ENCODE measurements at regions not wholly inside any gene's neighbourhood (a gene's known extent, or its start where the extent isn't known, plus 50 kb on each side); places are given as distances from the start of the nearest gene placed in this dataset.
"Not testable (repeated sequence)": the region's sequence is repeated elsewhere in the genome, so short reads cannot be mapped to it uniquely, and the experiment has no call there.

GRCh38 chr2:194545978-194546377 is 1111.0 kb upstream of the SLC39A10 start:
- TF ChIP-seq POLR2A (IDR thresholded peaks at IDR 0.05) (no peak), EP300 (IDR thresholded peaks at IDR 0.05) (no peak), POLR2AphosphoS5 (IDR thresholded peaks at IDR 0.05) (no peak), CTCF (IDR thresholded peaks at IDR 0.05) (no peak)
- intact Hi-C loops (cut with DNase I) = no loop called here
- Histone ChIP-seq H3K4me1 (no peaks in the 10 kb centered on the region), H3K36me3 (no peaks in the 10 kb centered on the region), H3K9me3 (no peaks in the 10 kb centered on the region), H3K27me3 (no peaks in the 10 kb centered on the region), H3K27ac (no peak overlapping the region), H3K4me3 (no peak overlapping the region)
- WGBS, 2 donors = 28 to 66% methylated on average over 1 of the region's 1 CpG
- no peak for DNase-seq

- Histone ChIP-seq H3K9me3 (peaks cover 0 to 1% (median 0%) of the 10 kb centered on the region in 4 donors), H3K36me3 (no peaks in the 10 kb centered on the region)
- intact Hi-C loops (cut with DNase I) = no loop called here
Measured at GRCh38 chr2:194539425-194539824, 1117.6 kb upstream of the SLC39A10 start.

GRCh38 chr2:194526121-194526520 is 1130.9 kb upstream of the SLC39A10 start:
- H3K4me3 ChIP-seq = no peak overlapping the region
- no peak overlapping the region for H3K27ac ChIP-seq
- H3K27me3 ChIP-seq = no peaks in the 10 kb centered on the region
- H3K9me3 ChIP-seq = no peaks in the 10 kb centered on the region
- no peaks in the 10 kb centered on the region for H3K36me3 ChIP-seq
- DNase-seq = no peak
- TF ChIP-seq POLR2AphosphoS5 (IDR thresholded peaks at IDR 0.05) (no peak), CTCF (IDR thresholded peaks at IDR 0.05) (no peak), EP300 (IDR thresholded peaks at IDR 0.05) (no peak), POLR2A (IDR thresholded peaks at IDR 0.05) (no peak)
- intact Hi-C loops (cut with DNase I) = no loop called here
- H3K4me1 ChIP-seq = no peaks in the 10 kb centered on the region

More at GRCh38 chr2:194539425-194539824, 1117.6 kb upstream of the SLC39A10 start:
- TF ChIP-seq POLR2AphosphoS5 (IDR thresholded peaks at IDR 0.05) (no peak), POLR2A (IDR thresholded peaks at IDR 0.05) (no peak), EP300 (IDR thresholded peaks at IDR 0.05) (no peak), CTCF (IDR thresholded peaks at IDR 0.05) (no peak)
- H3K27me3 ChIP-seq = no peaks in the 10 kb centered on the region
- H3K27ac ChIP-seq = no peak overlapping the region
- DNase-seq = no peak
- H3K4me1 ChIP-seq = no peaks in the 10 kb centered on the region
- H3K4me3 ChIP-seq = no peak overlapping the region

- Histone ChIP-seq H3K36me3 (no peaks in the 10 kb centered on the region), H3K4me3 (no peak overlapping the region), H3K4me1 (no peaks in the 10 kb centered on the region), H3K9me3 (no peaks in the 10 kb centered on the region), H3K27me3 (no peaks in the 10 kb centered on the region), H3K27ac (no peak overlapping the region)
- no peak for TF ChIP-seq POLR2A (IDR thresholded peaks at IDR 0.05)
- TF ChIP-seq POLR2AphosphoS5 (IDR thresholded peaks at IDR 0.05) = no peak
- no peak for TF ChIP-seq CTCF (IDR thresholded peaks at IDR 0.05)
- no peak for TF ChIP-seq EP300 (IDR thresholded peaks at IDR 0.05)
- WGBS, 2 donors = 69 to 73% methylated on average over 2 of the region's 2 CpGs
- DNase-seq = no peak
- intact Hi-C loops (cut with DNase I) = no loop called here
Measured at GRCh38 chr2:194514281-194514680, 1142.7 kb upstream of the SLC39A10 start.

- DNase-seq; H3K27me3 ChIP-seq; H3K36me3 ChIP-seq; H3K27ac ChIP-seq; H3K4me3 ChIP-seq; intact Hi-C loops (cut with DNase I); H3K4me1 ChIP-seq; H3K9me3 ChIP-seq: not testable (repeated sequence)
- WGBS, 2 donors = 89 to 95% methylated on average over 2 of the region's 2 CpGs
Measured at GRCh38 chr2:194511070-194511469, 1146.0 kb upstream of the SLC39A10 start.

GRCh38 chr2:194504876-194505275 is 1152.2 kb upstream of the SLC39A10 start:
- DNase-seq; H3K36me3 ChIP-seq; H3K27me3 ChIP-seq; H3K27ac ChIP-seq; H3K4me3 ChIP-seq; H3K4me1 ChIP-seq; intact Hi-C loops (cut with DNase I); H3K9me3 ChIP-seq: not testable (repeated sequence)
- WGBS, 2 donors = 14 to 58% methylated on average over 3 of the region's 3 CpGs

Data from sigmoid colon (tissue), 6 donors.